ENCODE measurements at regions not wholly inside any gene's neighbourhood (a gene's known extent, or its start where the extent isn't known, plus 50 kb on each side); places are given as distances from the start of the nearest gene placed in this dataset.

GRCh38 chr9:2957656-2958200 is 113.8 kb upstream of the PUM3 start:
- ChIA-PET CTCF (no interaction called here), POLR2A (ENCODE audit: low non-redundant PET) (no interaction called here)
- no peak for DNase-seq (ENCODE audit: low spot score)
- no peak for TF ChIP-seq CTCF (conservative IDR thresholded peaks at IDR 0.05; ENCODE audit: low read depth)
- no peak overlapping the region for H3K27ac ChIP-seq

- POLR2A ChIA-PET (ENCODE audit: low non-redundant PET), result no interaction called here
- CTCF ChIA-PET, result no interaction called here
- no peak for DNase-seq (ENCODE audit: low spot score)
- TF ChIP-seq CTCF (conservative IDR thresholded peaks at IDR 0.05; ENCODE audit: low read depth), result no peak
- no peak overlapping the region for H3K27ac ChIP-seq
Measured at GRCh38 chr9:2955575-2955974, 111.7 kb upstream of the PUM3 start.

- ChIA-PET POLR2A (ENCODE audit: low non-redundant PET) (no interaction called here), CTCF (no interaction called here)
- no peak overlapping the region for H3K27ac ChIP-seq
- no peak for DNase-seq (ENCODE audit: low spot score)
- no peak for TF ChIP-seq CTCF (conservative IDR thresholded peaks at IDR 0.05; ENCODE audit: low read depth)
Measured at GRCh38 chr9:2939368-2939767, 95.5 kb upstream of the PUM3 start.

- no peak overlapping the region for H3K27ac ChIP-seq
- ChIA-PET POLR2A (ENCODE audit: low non-redundant PET) (no interaction called here), CTCF (no interaction called here)
- TF ChIP-seq CTCF (conservative IDR thresholded peaks at IDR 0.05; ENCODE audit: low read depth), result no peak
- DNase-seq (ENCODE audit: low spot score), result no peak
Measured at GRCh38 chr9:2936221-2936620, 92.3 kb upstream of the PUM3 start.

- H3K27ac ChIP-seq, result no peak overlapping the region
- DNase-seq (ENCODE audit: low spot score), result no peak
- POLR2A ChIA-PET (ENCODE audit: low non-redundant PET), result no interaction called here
- no peak for TF ChIP-seq CTCF (conservative IDR thresholded peaks at IDR 0.05; ENCODE audit: low read depth)
- CTCF ChIA-PET, result no interaction called here
Measured at GRCh38 chr9:2934883-2935282, 91.0 kb upstream of the PUM3 start.

- CTCF ChIA-PET, result interaction anchor here (0.6 kb wide), 1 partner anchor 802 kb away, joined by 4 read pairs; no protein-coding TSS in a partner anchor
- H3K27ac ChIP-seq, result no peak overlapping the region
- no peak for DNase-seq (ENCODE audit: low spot score)
- TF ChIP-seq CTCF (conservative IDR thresholded peaks at IDR 0.05; ENCODE audit: low read depth), result no peak
- POLR2A ChIA-PET (ENCODE audit: low non-redundant PET), result no interaction called here
Measured at GRCh38 chr9:2934241-2934650, 90.4 kb upstream of the PUM3 start.
